GM23338 (cell line): ENCODE measurements at regions not wholly inside any gene's neighbourhood (a gene's known extent, or its start where the extent isn't known, plus 50 kb on each side); places are given as distances from the start of the nearest gene placed in this dataset.

Experiments
- ATAC-seq: fragments of 200-7000 bp; cut with Tn5 transposase; 3 replicates; pipeline ENCODE4 v1.9.1; 2020
- DNase-seq: peaks from one replicate; pipeline ENCODE4 v3.0.0-alpha.2; 2015; ENCODE audit warnings: low spot score
- H2AFZ ChIP-seq: fragments of 200-600 bp; sonication (generic); 2 replicates; pipeline ENCODE4 v1.8.0; 2016; ENCODE audit warnings: antibody characterized with exemption, mild to moderate bottlenecking, moderate library complexity
- H3F3A ChIP-seq: fragments of 200-600 bp; sonication (generic); replicated peaks from 2 replicates; pipeline ENCODE4 v1.8.0; 2017; ENCODE audit warnings: antibody characterized with exemption, mixed run types, low read depth
- H3K27ac ChIP-seq: fragments of 200-600 bp; sonication (generic); 2 replicates; pipeline ENCODE4 v1.6.1; 2016; ENCODE audit warnings: low read depth
- H3K27me3 ChIP-seq: fragments of 200-600 bp; sonication (generic); 2 replicates; pipeline ENCODE4 v1.8.0; 2016; ENCODE audit warnings: mild to moderate bottlenecking, mixed run types, moderate library complexity; ENCODE audit not compliant: insufficient read depth
- H3K36me3 ChIP-seq: fragments of 200-600 bp; sonication (generic); 2 replicates; pipeline ENCODE4 v1.8.0; 2016; ENCODE audit warnings: mild to moderate bottlenecking; ENCODE audit not compliant: insufficient read depth
- H3K4me1 ChIP-seq: fragments of 200-600 bp; sonication (generic); 2 replicates; pipeline ENCODE4 v1.8.0; 2016; ENCODE audit warnings: mild to moderate bottlenecking, moderate library complexity; ENCODE audit not compliant: insufficient read depth
- H3K4me2 ChIP-seq: fragments of 200-600 bp; sonication (generic); 2 replicates; pipeline ENCODE4 v1.7.1; 2017; ENCODE audit warnings: mixed run types
- H3K4me3 ChIP-seq: fragments of 200-600 bp; sonication (generic); 2 replicates; pipeline ENCODE4 v1.6.1; 2016; ENCODE audit warnings: mixed run types
- H3K79me2 ChIP-seq: fragments of 200-600 bp; sonication (generic); replicated peaks from 2 replicates; pipeline ENCODE4 v1.8.0; 2017; ENCODE audit warnings: mild to moderate bottlenecking; ENCODE audit not compliant: insufficient read depth
- H3K9me2 ChIP-seq: fragments of 200-600 bp; sonication (generic); 2 replicates; pipeline ENCODE4 v1.8.0; 2017; ENCODE audit not compliant: insufficient read depth
- H4K20me1 ChIP-seq: fragments of 200-600 bp; sonication (generic); replicated peaks from 2 replicates; pipeline ENCODE4 v1.8.0; 2017; ENCODE audit warnings: mild to moderate bottlenecking; ENCODE audit not compliant: insufficient read depth
- H3K27ac Mint-ChIP-seq: 2 replicates; pipeline ENCODE4 v1.8.0; 2020; ENCODE audit warnings: inconsistent platforms, mild to moderate bottlenecking, moderate library complexity, mixed read lengths
- H3K27me3 Mint-ChIP-seq: 3 replicates; pipeline ENCODE4 v1.8.0; 2022; ENCODE audit warnings: low read depth, mild to moderate bottlenecking, moderate library complexity, mixed read lengths, inconsistent platforms; ENCODE audit not compliant: insufficient read depth, poor library complexity
- H3K36me3 Mint-ChIP-seq: 3 replicates; pipeline ENCODE4 v1.8.0; 2021; ENCODE audit warnings: low read depth, mild to moderate bottlenecking, inconsistent platforms, moderate library complexity, mixed read lengths
- H3K4me1 Mint-ChIP-seq: 3 replicates; pipeline ENCODE4 v1.8.0; 2020; ENCODE audit warnings: mild to moderate bottlenecking, inconsistent platforms, mixed read lengths
- H3K4me3 Mint-ChIP-seq: 3 replicates; pipeline ENCODE4 v1.8.0; 2021; ENCODE audit warnings: moderate library complexity, mild to moderate bottlenecking, inconsistent platforms, mixed read lengths
- H3K9me3 Mint-ChIP-seq: 3 replicates; pipeline ENCODE4 v1.8.0; 2020; ENCODE audit warnings: moderate library complexity, mild to moderate bottlenecking, inconsistent platforms, mixed read lengths
- CREB1 ChIP-seq: fragments of 250-450 bp; sonication (Bioruptor Pico); IDR thresholded peaks from 2 replicates; pipeline ENCODE4 v1.5.0; 2020; ENCODE audit warnings: low read depth, mild to moderate bottlenecking, moderate library complexity
- CTCF ChIP-seq, 2 experiments: fragments of 200-600 bp in 1 of 2; sonication (generic) in 1 of 2; conservative IDR thresholded peaks; 2 replicates each; pipeline versions ENCODE4 v1.5.1 to v1.6.1; 2016 to 2017; ENCODE audit warnings: antibody characterized with exemption in 2 of 2, low read depth in 2 of 2, mild to moderate bottlenecking in 2 of 2, moderate library complexity in 1 of 2
- EZH2 ChIP-seq: fragments of 200-600 bp; sonication (generic); IDR thresholded peaks from one replicate; pipeline ENCODE4 v1.8.0; 2017; ENCODE audit warnings: antibody characterized with exemption, mild to moderate bottlenecking, low read depth; ENCODE audit not compliant: unreplicated experiment
- EZH2phosphoT487 ChIP-seq: fragments of 200-600 bp; sonication (generic); IDR thresholded peaks from one replicate; pipeline ENCODE4 v1.8.1; 2018; ENCODE audit warnings: antibody characterized with exemption; ENCODE audit not compliant: unreplicated experiment
- JUNB ChIP-seq: IDR thresholded peaks from one replicate; pipeline ENCODE4 v1.6.1; 2016; ENCODE audit warnings: antibody characterized with exemption; ENCODE audit not compliant: unreplicated experiment
- NANOG ChIP-seq: IDR thresholded peaks from 2 replicates; pipeline ENCODE4 v1.6.1; 2016; ENCODE audit warnings: antibody characterized with exemption, borderline replicate concordance
- POLR2AphosphoS5 ChIP-seq: IDR thresholded peaks from 2 replicates; pipeline ENCODE4 v1.6.1; 2016; ENCODE audit warnings: antibody characterized with exemption, low read depth
- STAT1 ChIP-seq: IDR thresholded peaks from one replicate; pipeline ENCODE4 v1.6.1; 2016; ENCODE audit warnings: antibody characterized with exemption; ENCODE audit not compliant: unreplicated experiment
- ZNF114 ChIP-seq: fragments of 250-450 bp; sonication (Bioruptor Pico); IDR thresholded peaks from 2 replicates; pipeline ENCODE4 v1.5.0; 2020; ENCODE audit warnings: mild to moderate bottlenecking, moderate library complexity
- ZNF331 ChIP-seq: fragments of 250-450 bp; sonication (Bioruptor Pico); IDR thresholded peaks from 2 replicates; pipeline ENCODE4 v1.5.0; 2020; ENCODE audit warnings: low read depth, mild to moderate bottlenecking, moderate library complexity
- TF ChIP-seq, protein P1 (sequence below): fragments of 250-450 bp; sonication (Bioruptor Pico); IDR thresholded peaks from 2 replicates; pipeline ENCODE4 v1.5.0; 2020; ENCODE audit warnings: mild to moderate bottlenecking, moderate library complexity
- TF ChIP-seq, protein P2 (sequence below): IDR thresholded peaks from one replicate; pipeline ENCODE4 v1.6.1; 2018; ENCODE audit warnings: antibody characterized with exemption; ENCODE audit not compliant: unreplicated experiment
- TF ChIP-seq, protein P3 (sequence below): IDR thresholded peaks from 2 replicates; pipeline ENCODE4 v1.6.1; 2016; ENCODE audit warnings: antibody characterized with exemption

- Mint-ChIP-seq H3K27me3 (no peaks in the 10 kb centered on the region), H3K27ac (no peak overlapping the region), H3K9me3 (peaks cover 20% of the 10 kb centered on the region; the same call in 2 of the 3 replicates), H3K4me3 (no peak overlapping the region), H3K4me1 (no peaks in the 10 kb centered on the region), H3K36me3 (no peaks in the 10 kb centered on the region)
- Histone ChIP-seq H3K9me2 (no peaks in the 10 kb centered on the region), H3K4me2 (no peak overlapping the region), H3K4me3 (no peak overlapping the region), H3K36me3 (peaks cover 6% of the 10 kb centered on the region), H4K20me1 (no peaks in the 10 kb centered on the region), H3K4me1 (no peaks in the 10 kb centered on the region), H2AFZ (no peak overlapping the region), H3K27me3 (no peaks in the 10 kb centered on the region), H3K27ac (no peak overlapping the region), H3F3A (no peaks in the 10 kb centered on the region), H3K79me2 (no peaks in the 10 kb centered on the region)
- no peak for DNase-seq
- no peak for ATAC-seq
- TF ChIP-seq ZNF331 = no peak
- no peak for TF ChIP-seq JUNB
- no peak for TF ChIP-seq CTCF (conservative IDR thresholded peaks at IDR 0.05; ENCODE audit: low read depth in 2 of 2)
- TF ChIP-seq, protein P1, sequence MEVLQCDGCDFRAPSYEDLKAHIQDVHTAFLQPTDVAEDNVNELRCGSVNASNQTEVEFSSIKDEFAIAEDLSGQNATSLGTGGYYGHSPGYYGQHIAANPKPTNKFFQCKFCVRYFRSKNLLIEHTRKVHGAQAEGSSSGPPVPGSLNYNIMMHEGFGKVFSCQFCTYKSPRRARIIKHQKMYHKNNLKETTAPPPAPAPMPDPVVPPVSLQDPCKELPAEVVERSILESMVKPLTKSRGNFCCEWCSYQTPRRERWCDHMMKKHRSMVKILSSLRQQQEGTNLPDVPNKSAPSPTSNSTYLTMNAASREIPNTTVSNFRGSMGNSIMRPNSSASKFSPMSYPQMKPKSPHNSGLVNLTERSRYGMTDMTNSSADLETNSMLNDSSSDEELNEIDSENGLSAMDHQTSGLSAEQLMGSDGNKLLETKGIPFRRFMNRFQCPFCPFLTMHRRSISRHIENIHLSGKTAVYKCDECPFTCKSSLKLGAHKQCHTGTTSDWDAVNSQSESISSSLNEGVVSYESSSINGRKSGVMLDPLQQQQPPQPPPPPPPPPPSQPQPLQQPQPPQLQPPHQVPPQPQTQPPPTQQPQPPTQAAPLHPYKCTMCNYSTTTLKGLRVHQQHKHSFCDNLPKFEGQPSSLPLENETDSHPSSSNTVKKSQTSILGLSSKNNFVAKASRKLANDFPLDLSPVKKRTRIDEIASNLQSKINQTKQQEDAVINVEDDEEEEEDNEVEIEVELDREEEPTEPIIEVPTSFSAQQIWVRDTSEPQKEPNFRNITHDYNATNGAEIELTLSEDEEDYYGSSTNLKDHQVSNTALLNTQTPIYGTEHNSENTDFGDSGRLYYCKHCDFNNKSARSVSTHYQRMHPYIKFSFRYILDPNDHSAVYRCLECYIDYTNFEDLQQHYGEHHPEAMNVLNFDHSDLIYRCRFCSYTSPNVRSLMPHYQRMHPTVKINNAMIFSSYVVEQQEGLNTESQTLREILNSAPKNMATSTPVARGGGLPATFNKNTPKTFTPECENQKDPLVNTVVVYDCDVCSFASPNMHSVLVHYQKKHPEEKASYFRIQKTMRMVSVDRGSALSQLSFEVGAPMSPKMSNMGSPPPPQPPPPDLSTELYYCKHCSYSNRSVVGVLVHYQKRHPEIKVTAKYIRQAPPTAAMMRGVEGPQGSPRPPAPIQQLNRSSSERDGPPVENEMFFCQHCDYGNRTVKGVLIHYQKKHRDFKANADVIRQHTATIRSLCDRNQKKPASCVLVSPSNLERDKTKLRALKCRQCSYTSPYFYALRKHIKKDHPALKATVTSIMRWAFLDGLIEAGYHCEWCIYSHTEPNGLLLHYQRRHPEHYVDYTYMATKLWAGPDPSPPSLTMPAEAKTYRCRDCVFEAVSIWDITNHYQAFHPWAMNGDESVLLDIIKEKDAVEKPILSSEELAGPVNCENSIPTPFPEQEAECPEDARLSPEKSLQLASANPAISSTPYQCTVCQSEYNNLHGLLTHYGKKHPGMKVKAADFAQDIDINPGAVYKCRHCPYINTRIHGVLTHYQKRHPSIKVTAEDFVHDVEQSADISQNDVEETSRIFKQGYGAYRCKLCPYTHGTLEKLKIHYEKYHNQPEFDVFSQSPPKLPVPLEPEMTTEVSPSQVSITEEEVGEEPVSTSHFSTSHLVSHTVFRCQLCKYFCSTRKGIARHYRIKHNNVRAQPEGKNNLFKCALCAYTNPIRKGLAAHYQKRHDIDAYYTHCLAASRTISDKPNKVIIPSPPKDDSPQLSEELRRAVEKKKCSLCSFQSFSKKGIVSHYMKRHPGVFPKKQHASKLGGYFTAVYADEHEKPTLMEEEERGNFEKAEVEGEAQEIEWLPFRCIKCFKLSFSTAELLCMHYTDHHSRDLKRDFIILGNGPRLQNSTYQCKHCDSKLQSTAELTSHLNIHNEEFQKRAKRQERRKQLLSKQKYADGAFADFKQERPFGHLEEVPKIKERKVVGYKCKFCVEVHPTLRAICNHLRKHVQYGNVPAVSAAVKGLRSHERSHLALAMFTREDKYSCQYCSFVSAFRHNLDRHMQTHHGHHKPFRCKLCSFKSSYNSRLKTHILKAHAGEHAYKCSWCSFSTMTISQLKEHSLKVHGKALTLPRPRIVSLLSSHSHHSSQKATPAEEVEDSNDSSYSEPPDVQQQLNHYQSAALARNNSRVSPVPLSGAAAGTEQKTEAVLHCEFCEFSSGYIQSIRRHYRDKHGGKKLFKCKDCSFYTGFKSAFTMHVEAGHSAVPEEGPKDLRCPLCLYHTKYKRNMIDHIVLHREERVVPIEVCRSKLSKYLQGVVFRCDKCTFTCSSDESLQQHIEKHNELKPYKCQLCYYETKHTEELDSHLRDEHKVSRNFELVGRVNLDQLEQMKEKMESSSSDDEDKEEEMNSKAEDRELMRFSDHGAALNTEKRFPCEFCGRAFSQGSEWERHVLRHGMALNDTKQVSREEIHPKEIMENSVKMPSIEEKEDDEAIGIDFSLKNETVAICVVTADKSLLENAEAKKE (CRISPR knock-in tag) = no peak
- TF ChIP-seq, protein P2, sequence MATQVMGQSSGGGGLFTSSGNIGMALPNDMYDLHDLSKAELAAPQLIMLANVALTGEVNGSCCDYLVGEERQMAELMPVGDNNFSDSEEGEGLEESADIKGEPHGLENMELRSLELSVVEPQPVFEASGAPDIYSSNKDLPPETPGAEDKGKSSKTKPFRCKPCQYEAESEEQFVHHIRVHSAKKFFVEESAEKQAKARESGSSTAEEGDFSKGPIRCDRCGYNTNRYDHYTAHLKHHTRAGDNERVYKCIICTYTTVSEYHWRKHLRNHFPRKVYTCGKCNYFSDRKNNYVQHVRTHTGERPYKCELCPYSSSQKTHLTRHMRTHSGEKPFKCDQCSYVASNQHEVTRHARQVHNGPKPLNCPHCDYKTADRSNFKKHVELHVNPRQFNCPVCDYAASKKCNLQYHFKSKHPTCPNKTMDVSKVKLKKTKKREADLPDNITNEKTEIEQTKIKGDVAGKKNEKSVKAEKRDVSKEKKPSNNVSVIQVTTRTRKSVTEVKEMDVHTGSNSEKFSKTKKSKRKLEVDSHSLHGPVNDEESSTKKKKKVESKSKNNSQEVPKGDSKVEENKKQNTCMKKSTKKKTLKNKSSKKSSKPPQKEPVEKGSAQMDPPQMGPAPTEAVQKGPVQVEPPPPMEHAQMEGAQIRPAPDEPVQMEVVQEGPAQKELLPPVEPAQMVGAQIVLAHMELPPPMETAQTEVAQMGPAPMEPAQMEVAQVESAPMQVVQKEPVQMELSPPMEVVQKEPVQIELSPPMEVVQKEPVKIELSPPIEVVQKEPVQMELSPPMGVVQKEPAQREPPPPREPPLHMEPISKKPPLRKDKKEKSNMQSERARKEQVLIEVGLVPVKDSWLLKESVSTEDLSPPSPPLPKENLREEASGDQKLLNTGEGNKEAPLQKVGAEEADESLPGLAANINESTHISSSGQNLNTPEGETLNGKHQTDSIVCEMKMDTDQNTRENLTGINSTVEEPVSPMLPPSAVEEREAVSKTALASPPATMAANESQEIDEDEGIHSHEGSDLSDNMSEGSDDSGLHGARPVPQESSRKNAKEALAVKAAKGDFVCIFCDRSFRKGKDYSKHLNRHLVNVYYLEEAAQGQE = no peak
- no peak for TF ChIP-seq POLR2AphosphoS5
- TF ChIP-seq STAT1 = no peak
- TF ChIP-seq, protein P3, sequence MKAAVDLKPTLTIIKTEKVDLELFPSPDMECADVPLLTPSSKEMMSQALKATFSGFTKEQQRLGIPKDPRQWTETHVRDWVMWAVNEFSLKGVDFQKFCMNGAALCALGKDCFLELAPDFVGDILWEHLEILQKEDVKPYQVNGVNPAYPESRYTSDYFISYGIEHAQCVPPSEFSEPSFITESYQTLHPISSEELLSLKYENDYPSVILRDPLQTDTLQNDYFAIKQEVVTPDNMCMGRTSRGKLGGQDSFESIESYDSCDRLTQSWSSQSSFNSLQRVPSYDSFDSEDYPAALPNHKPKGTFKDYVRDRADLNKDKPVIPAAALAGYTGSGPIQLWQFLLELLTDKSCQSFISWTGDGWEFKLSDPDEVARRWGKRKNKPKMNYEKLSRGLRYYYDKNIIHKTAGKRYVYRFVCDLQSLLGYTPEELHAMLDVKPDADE = no peak
- TF ChIP-seq EZH2phosphoT487 = no peak
- no peak for TF ChIP-seq ZNF114
- no peak for TF ChIP-seq NANOG
- TF ChIP-seq EZH2 = no peak
- TF ChIP-seq CREB1 (CRISPR knock-in tag) = no peak
Measured at GRCh38 chr12:84113666-84114065, 798.9 kb downstream of the SLC6A15 start.
